ENCODE measurements at regions not wholly inside any gene's neighbourhood (a gene's known extent, or its start where the extent isn't known, plus 50 kb on each side); places are given as distances from the start of the nearest gene placed in this dataset.

- no peak for DNase-seq (ENCODE audit: low spot score)
- in situ Hi-C loops (cut with MboI; ENCODE audit: low pct_unique_long_range_greater_than_20kb, low sequenced_read_pairs, unreplicated experiment): no loop called here
- TF ChIP-seq, protein P1, sequence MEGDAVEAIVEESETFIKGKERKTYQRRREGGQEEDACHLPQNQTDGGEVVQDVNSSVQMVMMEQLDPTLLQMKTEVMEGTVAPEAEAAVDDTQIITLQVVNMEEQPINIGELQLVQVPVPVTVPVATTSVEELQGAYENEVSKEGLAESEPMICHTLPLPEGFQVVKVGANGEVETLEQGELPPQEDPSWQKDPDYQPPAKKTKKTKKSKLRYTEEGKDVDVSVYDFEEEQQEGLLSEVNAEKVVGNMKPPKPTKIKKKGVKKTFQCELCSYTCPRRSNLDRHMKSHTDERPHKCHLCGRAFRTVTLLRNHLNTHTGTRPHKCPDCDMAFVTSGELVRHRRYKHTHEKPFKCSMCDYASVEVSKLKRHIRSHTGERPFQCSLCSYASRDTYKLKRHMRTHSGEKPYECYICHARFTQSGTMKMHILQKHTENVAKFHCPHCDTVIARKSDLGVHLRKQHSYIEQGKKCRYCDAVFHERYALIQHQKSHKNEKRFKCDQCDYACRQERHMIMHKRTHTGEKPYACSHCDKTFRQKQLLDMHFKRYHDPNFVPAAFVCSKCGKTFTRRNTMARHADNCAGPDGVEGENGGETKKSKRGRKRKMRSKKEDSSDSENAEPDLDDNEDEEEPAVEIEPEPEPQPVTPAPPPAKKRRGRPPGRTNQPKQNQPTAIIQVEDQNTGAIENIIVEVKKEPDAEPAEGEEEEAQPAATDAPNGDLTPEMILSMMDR (IDR thresholded peaks at IDR 0.05; ENCODE audit: extremely low read depth, insufficient read depth, missing control alignments): no peak
Observed at GRCh38 chr10:90319188-90319914, 538.5 kb downstream of the HTR7 start.

- in situ Hi-C loops (cut with MboI; ENCODE audit: low pct_unique_long_range_greater_than_20kb, low sequenced_read_pairs, unreplicated experiment): no loop called here
- DNase-seq (ENCODE audit: low spot score): no peak
- TF ChIP-seq, protein P1 (IDR thresholded peaks at IDR 0.05; ENCODE audit: extremely low read depth, insufficient read depth, missing control alignments): no peak
Observed at GRCh38 chr10:90321132-90321816, 536.6 kb downstream of the HTR7 start.

GRCh38 chr10:90326498-90327267 is 531.2 kb downstream of the HTR7 start:
- TF ChIP-seq, protein P1 (IDR thresholded peaks at IDR 0.05; ENCODE audit: extremely low read depth, insufficient read depth, missing control alignments): no peak
- in situ Hi-C loops (cut with MboI; ENCODE audit: low pct_unique_long_range_greater_than_20kb, low sequenced_read_pairs, unreplicated experiment): no loop called here
- DNase-seq (ENCODE audit: low spot score): no peak

GRCh38 chr10:90327611-90328010 is 530.2 kb downstream of the HTR7 start:
- in situ Hi-C loops (cut with MboI; ENCODE audit: low pct_unique_long_range_greater_than_20kb, low sequenced_read_pairs, unreplicated experiment): no loop called here
- TF ChIP-seq, protein P1 (IDR thresholded peaks at IDR 0.05; ENCODE audit: extremely low read depth, insufficient read depth, missing control alignments): no peak
- no peak for DNase-seq (ENCODE audit: low spot score)

GRCh38 chr10:90328459-90328858 is 529.4 kb downstream of the HTR7 start:
- in situ Hi-C loops (cut with MboI; ENCODE audit: low pct_unique_long_range_greater_than_20kb, low sequenced_read_pairs, unreplicated experiment): no loop called here
- DNase-seq (ENCODE audit: low spot score): no peak
- TF ChIP-seq, protein P1 (IDR thresholded peaks at IDR 0.05; ENCODE audit: extremely low read depth, insufficient read depth, missing control alignments): no peak

- TF ChIP-seq, protein P1 (IDR thresholded peaks at IDR 0.05; ENCODE audit: extremely low read depth, insufficient read depth, missing control alignments): no peak
- in situ Hi-C loops (cut with MboI; ENCODE audit: low pct_unique_long_range_greater_than_20kb, low sequenced_read_pairs, unreplicated experiment): no loop called here
- DNase-seq (ENCODE audit: low spot score): no peak
Observed at GRCh38 chr10:90328896-90329295, 528.9 kb downstream of the HTR7 start.
